ENCODE measurements at regions not wholly inside any gene's neighbourhood (a gene's known extent, or its start where the extent isn't known, plus 50 kb on each side); places are given as distances from the start of the nearest gene placed in this dataset.

DNA sequence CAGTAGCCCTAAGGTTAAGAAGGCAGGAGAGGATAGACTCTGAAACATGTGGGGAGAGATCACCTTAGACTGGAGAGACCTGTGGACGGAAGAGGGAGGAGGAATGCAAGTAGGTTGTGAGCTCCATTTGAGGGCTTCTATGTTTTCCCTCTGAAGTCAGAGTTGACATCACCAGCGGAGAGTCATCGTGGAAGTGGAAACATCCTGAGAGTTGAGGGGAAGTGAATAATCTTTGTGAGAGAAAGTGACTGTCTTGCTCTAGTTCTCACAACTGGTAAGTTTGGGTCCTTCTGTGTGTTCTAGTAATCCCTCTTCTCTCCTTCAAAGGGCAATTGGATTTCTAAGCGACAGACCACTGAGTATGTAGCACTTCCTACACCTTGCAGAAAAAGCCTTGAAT is 103.6 kb upstream of the CCND2 start:
- no peaks in the 10 kb centered on the region for H4K20me1 ChIP-seq (replicated peaks; ENCODE audit: control insufficient read depth, extremely low read depth, insufficient read depth, low read length)
- dilution Hi-C loops (cut with MboI; ENCODE audit: extremely low pct_ligation_motif_present, low sequenced_read_pairs), result no loop called here
- H3K9ac ChIP-seq (replicated peaks; ENCODE audit: extremely low read depth, insufficient read depth, low read length), result no peak overlapping the region
- no peak overlapping the region for H3K4me3 ChIP-seq (replicated peaks in 1 of 3; ENCODE audit: insufficient read depth in 1 of 3, low read depth in 1 of 3, low read length in 3 of 3)
- FAIRE-seq (no peak), DNase-seq (ENCODE audit: low read depth, low spot score) (no peak)
- ChIA-PET POLR2A (no interaction called here), CTCF (no interaction called here)
- no TSS peak for BruUV-seq (replicated peaks)
- H3K36me3 ChIP-seq (ENCODE audit: control insufficient read depth in 2 of 2, extremely low read depth in 1 of 2, insufficient read depth in 2 of 2, low read length in 2 of 2), result no peaks in the 10 kb centered on the region
- no peak for TF ChIP-seq EZH2 (IDR thresholded peaks at IDR 0.05; ENCODE audit: borderline replicate concordance, low read depth, low read length, severe bottlenecking)
- TF ChIP-seq FOS (IDR thresholded peaks at IDR 0.05; ENCODE audit: borderline replicate concordance, insufficient read depth, low read length), result no peak
- TF ChIP-seq, protein P1, sequence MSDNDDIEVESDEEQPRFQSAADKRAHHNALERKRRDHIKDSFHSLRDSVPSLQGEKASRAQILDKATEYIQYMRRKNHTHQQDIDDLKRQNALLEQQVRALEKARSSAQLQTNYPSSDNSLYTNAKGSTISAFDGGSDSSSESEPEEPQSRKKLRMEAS (IDR thresholded peaks at IDR 0.05; ENCODE audit: insufficient read depth, insufficient read length), result no peak
- TF ChIP-seq, protein P2, sequence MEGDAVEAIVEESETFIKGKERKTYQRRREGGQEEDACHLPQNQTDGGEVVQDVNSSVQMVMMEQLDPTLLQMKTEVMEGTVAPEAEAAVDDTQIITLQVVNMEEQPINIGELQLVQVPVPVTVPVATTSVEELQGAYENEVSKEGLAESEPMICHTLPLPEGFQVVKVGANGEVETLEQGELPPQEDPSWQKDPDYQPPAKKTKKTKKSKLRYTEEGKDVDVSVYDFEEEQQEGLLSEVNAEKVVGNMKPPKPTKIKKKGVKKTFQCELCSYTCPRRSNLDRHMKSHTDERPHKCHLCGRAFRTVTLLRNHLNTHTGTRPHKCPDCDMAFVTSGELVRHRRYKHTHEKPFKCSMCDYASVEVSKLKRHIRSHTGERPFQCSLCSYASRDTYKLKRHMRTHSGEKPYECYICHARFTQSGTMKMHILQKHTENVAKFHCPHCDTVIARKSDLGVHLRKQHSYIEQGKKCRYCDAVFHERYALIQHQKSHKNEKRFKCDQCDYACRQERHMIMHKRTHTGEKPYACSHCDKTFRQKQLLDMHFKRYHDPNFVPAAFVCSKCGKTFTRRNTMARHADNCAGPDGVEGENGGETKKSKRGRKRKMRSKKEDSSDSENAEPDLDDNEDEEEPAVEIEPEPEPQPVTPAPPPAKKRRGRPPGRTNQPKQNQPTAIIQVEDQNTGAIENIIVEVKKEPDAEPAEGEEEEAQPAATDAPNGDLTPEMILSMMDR (IDR thresholded peaks at IDR 0.05; ENCODE audit: extremely low read depth in 1 of 2, insufficient read depth in 1 of 2, low read depth in 1 of 2, low read length in 2 of 2), result no peak
- no peak for TF ChIP-seq JUN (IDR thresholded peaks at IDR 0.05; ENCODE audit: borderline replicate concordance, insufficient read depth, insufficient read length, low read depth)
- no peak for TF ChIP-seq GATA2 (IDR thresholded peaks at IDR 0.05; ENCODE audit: insufficient read depth, insufficient read length, low read depth, low read length)
- no peak for TF ChIP-seq POLR2A (IDR thresholded peaks at IDR 0.05; ENCODE audit: low read depth, low read length)
- TF ChIP-seq POLR2AphosphoS5 (IDR thresholded peaks at IDR 0.05; ENCODE audit: insufficient read depth, low read depth, low read length), result no peak
- no peak for TF ChIP-seq MYC (IDR thresholded peaks at IDR 0.05; ENCODE audit: low read depth, low read length)
- H3K79me2 ChIP-seq (ENCODE audit: control insufficient read depth, insufficient read depth, low read length), result no peaks in the 10 kb centered on the region
- no peak overlapping the region for H3K27ac ChIP-seq (ENCODE audit: insufficient read depth, low read depth, low read length)
- intact Hi-C loops (cut with micrococcal nuclease), result loop anchor here (10.0 kb wide), 1 partner anchor 275 kb away; no protein-coding TSS in a partner anchor
- no peak overlapping the region for H3K4me2 ChIP-seq (ENCODE audit: insufficient read depth, low read length)
- H2AFZ ChIP-seq (ENCODE audit: low read depth, low read length), result no peak overlapping the region
- H3K9me1 ChIP-seq (replicated peaks; ENCODE audit: control insufficient read depth, extremely low read depth, insufficient read depth, low read length), result no peaks in the 10 kb centered on the region
- H3K9me3 ChIP-seq (replicated peaks; ENCODE audit: control insufficient read depth, insufficient read depth, low read length), result no peaks in the 10 kb centered on the region
- H3K27me3 ChIP-seq (ENCODE audit: control insufficient read depth in 2 of 2, insufficient read depth in 2 of 2, low read length in 2 of 2), result no peaks in the 10 kb centered on the region
- no peaks in the 10 kb centered on the region for H3K4me1 ChIP-seq (ENCODE audit: control insufficient read depth, extremely low read depth, insufficient read depth, low read length)

Data from endothelial cell of umbilical vein (primary cell).